K562 (cell line): ENCODE measurements at regions not wholly inside any gene's neighbourhood (a gene's known extent, or its start where the extent isn't known, plus 50 kb on each side); places are given as distances from the start of the nearest gene placed in this dataset.

Source experiments
- ATAC-seq: fragments of 200-7000 bp; cut with Tn5 transposase; 3 replicates; pipeline ENCODE4 v1.9.1; 2020; ENCODE audit warnings: moderate library complexity
- BruUV-seq: library from RNA; stranded (reverse); fragments of 400-500 nt; replicated peaks from 2 replicates; lab custom pipeline; 2021; lab: Mats Ljungman, UMichigan
- CTCF ChIA-PET: fragments of 300-600 bp; formaldehyde crosslinking; extraction: SDS; loops from one replicate; lab custom pipeline; 2021; ENCODE audit warnings: low intra/inter-chr PET ratio; lab: Yijun Ruan, JAX
- POLR2A ChIA-PET: fragments of 300-600, 350-650 bp; sonication (Branson Sonifier 250); formaldehyde crosslinking; extraction: SDS; loops from one replicate; lab custom pipeline; 2021; ENCODE audit warnings: antibody characterized with exemption, inconsistent platforms; lab: Yijun Ruan, JAX
- DNase-seq, 4 experiments: peaks; one replicate each; pipeline versions ENCODE4 v3.0.0 to v3.0.0-alpha.2; 2011 to 2018; ENCODE audit warnings: low spot score in 3 of 4, mixed read lengths in 3 of 4; ENCODE audit errors: extremely low read depth in 1 of 4
- FAIRE-seq: peaks from 2 replicates; lab custom pipeline; 2011; peaks lifted over from hg19 to GRCh38; lab: Jason Lieb, UNC
- H2AFZ ChIP-seq: 2 replicates; pipeline ENCODE4 v1.6.0; 2011; ENCODE audit warnings: low read depth, low read length, control low read depth, inconsistent platforms
- H3K27ac ChIP-seq: fragments of 200-600 bp; 3 replicates; pipeline ENCODE4 v1.8.0; 2011; ENCODE audit warnings: low read depth, mild to moderate bottlenecking, control low read depth, inconsistent platforms, low read length, moderate library complexity, mixed read lengths; ENCODE audit errors: extremely low read depth
- H3K27me3 ChIP-seq, 2 experiments: fragments of 300-600 bp in 1 of 2; 2 replicates in 1 of 2; 3 replicates in 1 of 2; pipeline versions ENCODE4 v1.6.0 to v1.8.0; 2011; ENCODE audit warnings: inconsistent platforms in 2 of 2, low read length in 2 of 2, mild to moderate bottlenecking in 1 of 2, mixed read lengths in 1 of 2, moderate library complexity in 1 of 2; ENCODE audit not compliant: control insufficient read depth in 2 of 2, insufficient read depth in 2 of 2
- H3K36me3 ChIP-seq: fragments of 300-600 bp; 3 replicates; pipeline ENCODE4 v1.8.0; 2011; ENCODE audit warnings: mild to moderate bottlenecking, low read length, inconsistent platforms; ENCODE audit not compliant: control insufficient read depth, insufficient read depth
- H3K4me1 ChIP-seq, 2 experiments: fragments of 200-600 bp in 1 of 2; replicated peaks in 1 of 2; 2 replicates in 1 of 2; 3 replicates in 1 of 2; pipeline versions ENCODE4 v1.5.1 to v1.8.0; 2011; ENCODE audit warnings: inconsistent platforms in 2 of 2, low read length in 2 of 2, mild to moderate bottlenecking in 1 of 2, mixed read lengths in 1 of 2, moderate library complexity in 1 of 2; ENCODE audit not compliant: control insufficient read depth in 2 of 2, insufficient read depth in 2 of 2
- H3K4me2 ChIP-seq: 2 replicates; pipeline ENCODE4 v1.6.1; 2011; ENCODE audit warnings: low read length, control low read depth, inconsistent platforms, mixed read lengths; ENCODE audit not compliant: insufficient read depth
- H3K4me3 ChIP-seq: fragments of 200-600 bp; sonication (generic), shearing (Covaris generic); 2 replicates; pipeline ENCODE4 v1.5.1; 2016; ENCODE audit warnings: control low read depth, inconsistent platforms
- H3K79me2 ChIP-seq: fragments of 200-600 bp; 3 replicates; pipeline ENCODE4 v1.8.0; 2011; ENCODE audit warnings: low read length, inconsistent platforms; ENCODE audit not compliant: control insufficient read depth, insufficient read depth
- H3K9ac ChIP-seq, 2 experiments: 2 replicates each; pipeline versions ENCODE4 v1.6.0 to v1.6.1; 2011; ENCODE audit warnings: low read depth in 2 of 2, low read length in 2 of 2, control low read depth in 1 of 2, inconsistent platforms in 1 of 2, mild to moderate bottlenecking in 1 of 2, mixed read lengths in 1 of 2; ENCODE audit not compliant: insufficient read depth in 1 of 2
- H3K9me1 ChIP-seq: one replicate; pipeline ENCODE4 v1.6.0; 2011; ENCODE audit warnings: inconsistent platforms, mild to moderate bottlenecking, low read length, moderate library complexity; ENCODE audit not compliant: control insufficient read depth, insufficient read depth
- H3K9me3 ChIP-seq: replicated peaks from 2 replicates; pipeline ENCODE4 v1.5.1; 2011; ENCODE audit warnings: low read depth, low read length, inconsistent platforms; ENCODE audit not compliant: control insufficient read depth, insufficient read depth
- H4K20me1 ChIP-seq: replicated peaks from 2 replicates; pipeline ENCODE4 v1.6.1; 2011; ENCODE audit warnings: low read length, inconsistent platforms, mixed read lengths; ENCODE audit not compliant: control insufficient read depth, insufficient read depth
- FOSL1 ChIP-seq: fragments of 200-800 bp; sonication (Bioruptor generic); conservative IDR thresholded peaks from 2 replicates; pipeline ENCODE4 v1.6.1; 2016; ENCODE audit warnings: missing genetic modification characterization, missing compliant biosample characterization
- HDAC6 ChIP-seq: IDR thresholded peaks from 2 replicates; pipeline ENCODE4 v1.6.1; 2012; ENCODE audit warnings: low read depth, mild to moderate bottlenecking, control low read depth, inconsistent platforms, low read length, moderate library complexity
- PTBP1 ChIP-seq: fragments of 200-400 bp; formaldehyde crosslinking; IDR thresholded peaks from 2 replicates; pipeline ENCODE4 v1.6.1; 2017; ENCODE audit warnings: low read depth, low read length
- SAP30 ChIP-seq: fragments of 200-600 bp; sonication (generic); IDR thresholded peaks from 2 replicates; pipeline ENCODE4 v1.6.1; 2012; ENCODE audit warnings: borderline replicate concordance, low read depth, mild to moderate bottlenecking, moderate library complexity, low read length, control low read depth, inconsistent platforms; ENCODE audit not compliant: insufficient read depth, poor library complexity, severe bottlenecking
- SP1 ChIP-seq: sonication (generic); formaldehyde crosslinking; IDR thresholded peaks from 2 replicates; pipeline ENCODE4 v1.8.1; 2022; ENCODE audit warnings: mild to moderate bottlenecking, missing genetic modification reagents
- WGBS: fragments of 100-300 bp; shearing (Covaris generic); methylation state at CpG from one replicate; pipeline ENCODE4 v1.1.6; 2016; ENCODE audit warnings: low coverage, mixed read lengths; ENCODE audit not compliant: insufficient coverage; ENCODE audit errors: missing lambda C conversion rate; 5-methylcytosine and 5-hydroxymethylcytosine counted together
- in situ Hi-C: fragments of 300-500 bp; cut with MboI; formaldehyde crosslinking; loops from 4 replicates; pipeline ENCODE4 v1.15.0; 2018; ENCODE audit warnings: inconsistent platforms, mixed read lengths
- intact Hi-C: fragments of 100-400 bp; cut with micrococcal nuclease; formaldehyde crosslinking; loops from 2 replicates; pipeline ENCODE4 v1.14.2; 2022

DNA sequence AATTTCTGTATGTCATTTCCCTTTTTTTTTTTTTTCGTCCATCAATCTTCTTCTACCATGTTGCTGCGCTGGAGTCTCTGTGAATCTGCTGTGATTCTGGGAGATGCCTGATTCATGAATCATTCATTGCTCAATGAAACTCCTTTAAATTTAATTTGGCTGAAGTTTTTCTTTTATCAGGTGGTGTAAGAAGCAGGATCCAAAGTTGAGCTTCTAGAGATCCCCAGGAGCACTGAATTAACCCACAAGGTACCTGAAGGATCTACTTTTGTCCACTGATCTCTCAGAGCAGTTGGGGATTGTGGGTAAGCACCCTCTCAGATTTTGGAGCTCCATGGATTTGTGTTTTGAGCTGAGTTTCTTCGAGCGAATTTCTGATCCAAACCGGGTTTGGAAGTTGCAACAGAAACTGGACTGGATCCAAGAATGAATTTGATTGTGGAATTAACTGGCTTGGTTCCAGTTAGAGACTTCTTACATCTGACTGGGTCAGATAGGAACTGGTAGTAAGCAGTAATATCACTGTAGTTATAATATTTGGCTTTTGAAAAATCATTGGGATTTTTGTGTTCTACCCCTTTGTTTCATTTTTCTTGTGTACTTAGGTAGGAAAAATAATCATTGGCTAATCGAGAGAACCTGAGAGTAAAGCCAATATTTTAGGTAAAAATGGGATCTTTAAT lies 447.8 kb upstream of the TOM1L1 start:
- POLR2A ChIA-PET, result no interaction called here
- in situ Hi-C loops, result no loop called here
- FAIRE-seq (no peak), ATAC-seq (no peak)
- Histone ChIP-seq H3K27ac (no peak overlapping the region), H3K4me3 (no peak overlapping the region), H3K4me1 (no peaks in the 10 kb centered on the region), H3K9me1 (no peaks in the 10 kb centered on the region)
- intact Hi-C loops, result no loop called here
- CTCF ChIA-PET, result no interaction called here
- TF ChIP-seq PTBP1 (no peak), HDAC6 (no peak), SAP30 (no peak), FOSL1 (no peak), SP1 (CRISPR knock-in tag) (no peak)
- TF ChIP-seq, all 486 proteins: peak for 0
- Histone ChIP-seq H3K4me2 (no peak overlapping the region), H3K36me3 (no peaks in the 10 kb centered on the region), H3K79me2 (no peaks in the 10 kb centered on the region), H2AFZ (no peak overlapping the region), H4K20me1 (no peaks in the 10 kb centered on the region), H3K27me3 (no peaks in the 10 kb centered on the region), H3K9me3 (no peaks in the 10 kb centered on the region), H3K9ac (no peak overlapping the region)
- WGBS, result 0% methylated on average over 6 of the region's 6 CpGs
- no peak for DNase-seq
- no TSS peak for BruUV-seq
